Tibial nerve (tissue), 4 donors: ENCODE measurements at regions not wholly inside any gene's neighbourhood (a gene's known extent, or its start where the extent isn't known, plus 50 kb on each side); places are given as distances from the start of the nearest gene placed in this dataset.

Experiments used
- DNase-seq, 2 donors: peaks; one replicate each; pipeline ENCODE4 v3.0.0-alpha.2; 2019; ENCODE audit warnings: low spot score in 2 of 2
- H3K27ac ChIP-seq, 4 donors: fragments of 200-600 bp; sonication (generic) in 3 of 4; one replicate each; pipeline ENCODE4 v1.5.1; 2017 to 2019; ENCODE audit warnings: mild to moderate bottlenecking in 1 of 4
- H3K27me3 ChIP-seq, 2 donors: fragments of 200-600 bp; sonication (generic) in 1 of 2; one replicate each; pipeline versions ENCODE4 v1.5.1 to v1.6.0; 2017 to 2019
- H3K36me3 ChIP-seq, 3 donors: fragments of 200-600 bp; sonication (generic); one replicate each; pipeline ENCODE4 v1.5.1; 2018 to 2019
- H3K4me1 ChIP-seq, 4 donors: fragments of 200-600 bp; sonication (generic) in 3 of 4; one replicate each; pipeline ENCODE4 v1.5.1; 2017 to 2019
- H3K4me3 ChIP-seq, 4 donors: fragments of 200-600 bp; sonication (generic) in 3 of 4; one replicate each; pipeline ENCODE4 v1.5.1; 2017 to 2019; ENCODE audit warnings: mild to moderate bottlenecking in 1 of 4, moderate library complexity in 1 of 4
- H3K9me3 ChIP-seq, 4 donors: fragments of 200-600 bp; sonication (generic) in 3 of 4; one replicate each; pipeline ENCODE4 v1.5.1; 2017 to 2019
- EP300 ChIP-seq, 2 donors: sonication (generic); formaldehyde crosslinking; IDR thresholded peaks; one replicate each; pipeline ENCODE4 v1.6.1; 2017; ENCODE audit warnings: antibody characterized with exemption in 2 of 2, mild to moderate bottlenecking in 1 of 2
- POLR2A ChIP-seq, 2 donors: fragments of 450-650 bp; IDR thresholded peaks; one replicate each; pipeline ENCODE4 v1.6.1; 2017; ENCODE audit warnings: antibody characterized with exemption in 2 of 2, mild to moderate bottlenecking in 2 of 2, moderate library complexity in 2 of 2
- WGBS, 2 donors: methylation state at CpG; one replicate each; pipeline ENCODE4 v1.1.5; 2018; 5-methylcytosine and 5-hydroxymethylcytosine counted together
- TF ChIP-seq, protein P1 (sequence below), 5 experiments: fragments of 200-600 bp in 3 of 5; fragments of 450-650 bp in 2 of 5; sonication (generic) in 3 of 5; IDR thresholded peaks; one replicate each; pipeline ENCODE4 v1.5.1; 2016 to 2019; ENCODE audit warnings: antibody characterized with exemption in 5 of 5, mild to moderate bottlenecking in 3 of 5, moderate library complexity in 2 of 5

DNA sequence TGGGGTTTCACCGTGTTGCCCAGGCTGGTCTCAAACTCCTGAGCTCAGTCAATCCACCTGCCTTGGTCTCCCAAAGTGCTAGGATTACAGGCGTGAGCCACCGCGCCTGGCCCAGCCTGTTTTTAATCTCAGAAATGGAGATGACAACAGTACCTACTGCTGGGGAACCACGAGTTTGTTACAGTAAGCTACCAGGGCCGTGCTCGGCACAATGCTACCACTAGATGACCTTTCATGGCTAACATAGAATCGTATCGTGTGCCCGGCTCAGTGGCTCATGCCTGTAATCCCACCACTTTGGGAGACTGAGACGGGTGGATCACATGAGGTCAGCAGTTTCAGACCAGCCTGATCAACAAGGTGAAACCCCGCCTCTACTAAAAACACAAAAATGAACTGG, 90.8 kb upstream of the SLC34A2 start:
- H3K4me1 ChIP-seq, result no peaks in the 10 kb centered on the region
- no peaks in the 10 kb centered on the region for H3K9me3 ChIP-seq
- DNase-seq, result no peak
- TF ChIP-seq, protein P1, sequence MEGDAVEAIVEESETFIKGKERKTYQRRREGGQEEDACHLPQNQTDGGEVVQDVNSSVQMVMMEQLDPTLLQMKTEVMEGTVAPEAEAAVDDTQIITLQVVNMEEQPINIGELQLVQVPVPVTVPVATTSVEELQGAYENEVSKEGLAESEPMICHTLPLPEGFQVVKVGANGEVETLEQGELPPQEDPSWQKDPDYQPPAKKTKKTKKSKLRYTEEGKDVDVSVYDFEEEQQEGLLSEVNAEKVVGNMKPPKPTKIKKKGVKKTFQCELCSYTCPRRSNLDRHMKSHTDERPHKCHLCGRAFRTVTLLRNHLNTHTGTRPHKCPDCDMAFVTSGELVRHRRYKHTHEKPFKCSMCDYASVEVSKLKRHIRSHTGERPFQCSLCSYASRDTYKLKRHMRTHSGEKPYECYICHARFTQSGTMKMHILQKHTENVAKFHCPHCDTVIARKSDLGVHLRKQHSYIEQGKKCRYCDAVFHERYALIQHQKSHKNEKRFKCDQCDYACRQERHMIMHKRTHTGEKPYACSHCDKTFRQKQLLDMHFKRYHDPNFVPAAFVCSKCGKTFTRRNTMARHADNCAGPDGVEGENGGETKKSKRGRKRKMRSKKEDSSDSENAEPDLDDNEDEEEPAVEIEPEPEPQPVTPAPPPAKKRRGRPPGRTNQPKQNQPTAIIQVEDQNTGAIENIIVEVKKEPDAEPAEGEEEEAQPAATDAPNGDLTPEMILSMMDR (IDR thresholded peaks at IDR 0.05), result no peak
- TF ChIP-seq EP300 (IDR thresholded peaks at IDR 0.05) (no peak), POLR2A (IDR thresholded peaks at IDR 0.05) (no peak)
- no peaks in the 10 kb centered on the region for H3K27me3 ChIP-seq
- no peaks in the 10 kb centered on the region for H3K36me3 ChIP-seq
- no peak overlapping the region for H3K27ac ChIP-seq
- H3K4me3 ChIP-seq, result no peak overlapping the region
- 92 to 96% methylated on average over 12 of the region's 12 CpGs for WGBS, 2 donors

DNA sequence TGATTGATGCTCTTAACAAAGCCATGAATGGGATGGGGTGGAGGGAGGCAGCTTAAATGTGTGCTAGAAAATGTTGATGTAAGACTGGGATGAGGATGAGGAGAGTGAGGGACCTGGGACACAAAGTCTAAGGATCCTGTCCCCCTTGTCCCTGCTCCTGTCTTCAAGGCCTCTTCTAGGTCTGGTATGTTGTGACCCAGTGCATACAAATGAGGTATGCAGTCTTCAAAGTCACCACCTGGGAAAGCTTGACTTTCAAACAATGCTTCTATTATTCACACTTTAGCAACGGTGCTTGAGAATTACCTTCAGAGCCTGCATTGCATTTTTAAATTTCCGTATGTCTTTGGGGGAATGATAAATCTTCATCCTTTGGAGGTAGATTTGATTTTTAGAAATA, 88.4 kb upstream of the SLC34A2 start:
- H3K36me3 ChIP-seq, result no peaks in the 10 kb centered on the region
- 51 to 59% methylated on average over 2 of the region's 2 CpGs for WGBS, 2 donors
- no peak overlapping the region for H3K27ac ChIP-seq
- H3K27me3 ChIP-seq, result no peaks in the 10 kb centered on the region
- no peak overlapping the region for H3K4me3 ChIP-seq
- TF ChIP-seq EP300 (IDR thresholded peaks at IDR 0.05) (no peak), POLR2A (IDR thresholded peaks at IDR 0.05) (no peak)
- TF ChIP-seq, protein P1 (IDR thresholded peaks at IDR 0.05), result no peak
- H3K9me3 ChIP-seq, result no peaks in the 10 kb centered on the region
- no peaks in the 10 kb centered on the region for H3K4me1 ChIP-seq
- no peak for DNase-seq

DNA sequence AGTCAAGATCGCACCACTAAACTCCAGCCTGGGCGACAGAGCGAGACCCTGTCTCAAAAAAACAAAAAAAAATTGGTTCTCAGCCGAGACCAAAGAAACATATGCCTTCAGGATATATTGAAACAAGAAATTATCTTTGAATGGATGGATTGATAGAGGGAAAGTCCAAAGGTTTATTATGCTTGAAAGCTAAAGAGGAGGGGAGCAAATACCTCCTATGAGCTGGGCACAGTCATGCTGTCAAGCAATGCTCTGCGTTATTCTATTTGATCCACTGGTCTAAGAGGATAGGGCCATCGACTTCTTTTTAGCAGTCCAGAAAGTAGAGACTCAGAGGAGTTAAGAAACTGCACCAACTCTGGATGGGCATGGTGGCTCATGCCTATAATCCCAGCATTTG, 85.9 kb upstream of the SLC34A2 start:
- Histone ChIP-seq H3K27ac (no peak overlapping the region), H3K27me3 (no peaks in the 10 kb centered on the region), H3K36me3 (no peaks in the 10 kb centered on the region), H3K4me3 (no peak overlapping the region), H3K9me3 (no peaks in the 10 kb centered on the region), H3K4me1 (no peaks in the 10 kb centered on the region)
- TF ChIP-seq, protein P1 (IDR thresholded peaks at IDR 0.05), result no peak
- TF ChIP-seq POLR2A (IDR thresholded peaks at IDR 0.05), result no peak
- no peak for TF ChIP-seq EP300 (IDR thresholded peaks at IDR 0.05)
- no peak for DNase-seq
- 83 to 94% methylated on average over 6 of the region's 6 CpGs for WGBS, 2 donors

DNA sequence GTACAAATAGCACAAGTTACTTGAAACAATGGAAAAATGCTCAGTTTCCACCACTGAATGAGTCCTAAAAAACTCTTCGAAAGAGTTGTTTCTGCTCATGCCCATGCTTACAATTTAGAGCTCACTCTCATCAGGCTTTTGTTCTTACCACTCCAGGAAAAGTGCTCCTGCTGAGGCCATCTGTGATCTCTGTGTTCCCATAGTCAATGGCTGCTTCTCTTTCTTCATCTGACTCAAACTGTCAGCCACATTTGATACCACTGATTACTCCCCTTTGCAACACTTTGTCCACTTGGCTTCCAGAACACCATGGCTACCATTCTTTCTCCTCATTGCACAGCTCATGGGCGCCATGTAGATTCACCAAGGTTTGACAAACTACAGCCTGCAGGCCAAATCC, 80.0 kb upstream of the SLC34A2 start:
- no peak overlapping the region for H3K27ac ChIP-seq
- no peak for DNase-seq
- no peaks in the 10 kb centered on the region for H3K27me3 ChIP-seq
- no peak overlapping the region for H3K4me3 ChIP-seq
- no peaks in the 10 kb centered on the region for H3K9me3 ChIP-seq
- WGBS, 2 donors, result 85 to 98% methylated on average over 2 of the region's 2 CpGs
- no peak for TF ChIP-seq POLR2A (IDR thresholded peaks at IDR 0.05)
- no peak for TF ChIP-seq EP300 (IDR thresholded peaks at IDR 0.05)
- TF ChIP-seq, protein P1 (IDR thresholded peaks at IDR 0.05), result no peak
- H3K4me1 ChIP-seq, result no peaks in the 10 kb centered on the region
- no peaks in the 10 kb centered on the region for H3K36me3 ChIP-seq

DNA sequence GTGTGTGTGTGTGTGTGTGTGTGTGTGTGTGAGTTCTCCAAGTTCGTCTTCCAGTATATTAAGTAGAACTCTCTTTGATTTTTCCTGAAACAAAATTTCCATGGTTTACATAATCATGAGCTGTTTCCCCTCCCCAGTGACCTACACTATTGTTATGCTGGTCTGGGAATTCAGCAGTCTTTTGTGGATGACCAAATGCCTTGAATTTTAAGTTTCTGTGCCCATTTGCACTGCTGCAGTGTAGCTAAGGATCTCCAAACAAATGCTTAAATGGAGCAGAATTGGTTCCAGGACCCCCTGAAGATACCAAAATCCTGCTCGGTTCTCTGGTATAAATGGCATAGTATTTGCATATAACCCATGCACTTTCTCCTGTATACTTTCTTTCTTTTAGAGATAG, 77.2 kb upstream of the SLC34A2 start:
- no peaks in the 10 kb centered on the region for H3K9me3 ChIP-seq
- no peak for DNase-seq
- H3K4me1 ChIP-seq, result no peaks in the 10 kb centered on the region
- H3K27ac ChIP-seq, result no peak overlapping the region
- WGBS, 2 donors, result 16 to 43% methylated on average over 2 of the region's 2 CpGs
- no peak overlapping the region for H3K4me3 ChIP-seq
- no peaks in the 10 kb centered on the region for H3K36me3 ChIP-seq
- TF ChIP-seq EP300 (IDR thresholded peaks at IDR 0.05) (no peak), POLR2A (IDR thresholded peaks at IDR 0.05) (no peak)
- TF ChIP-seq, protein P1 (IDR thresholded peaks at IDR 0.05), result no peak
- no peaks in the 10 kb centered on the region for H3K27me3 ChIP-seq
